Thymus (tissue), 11 donors: ENCODE measurements at regions not wholly inside any gene's neighbourhood (a gene's known extent, or its start where the extent isn't known, plus 50 kb on each side); places are given as distances from the start of the nearest gene placed in this dataset.
A peak's percentile ranks its signal among the peaks of the same experiment; 100 is the strongest.

Experiments
- DNase-seq, 9 donors: peaks; one replicate each; pipeline ENCODE4 v3.0.0-alpha.2; 2013; ENCODE audit warnings: low spot score in 9 of 9, low read depth in 6 of 9, missing footprints in 1 of 9
- H3K27ac ChIP-seq, 2 donors: one replicate each; pipeline ENCODE4 v1.5.1; 2013; ENCODE audit warnings: control low read depth in 1 of 2, low read depth in 1 of 2, low read length in 1 of 2, mild to moderate bottlenecking in 1 of 2, moderate library complexity in 1 of 2
- H3K27me3 ChIP-seq, 2 donors: one replicate each; pipeline ENCODE4 v1.5.1; 2013; ENCODE audit warnings: low read length in 1 of 2; ENCODE audit not compliant: control insufficient read depth in 2 of 2, insufficient read depth in 1 of 2
- H3K36me3 ChIP-seq, 2 donors: one replicate each; pipeline ENCODE4 v1.5.1; 2013; ENCODE audit warnings: low read length in 1 of 2, mild to moderate bottlenecking in 1 of 2, moderate library complexity in 1 of 2; ENCODE audit not compliant: control insufficient read depth in 2 of 2, insufficient read depth in 2 of 2
- H3K4me1 ChIP-seq, 2 donors: one replicate each; pipeline ENCODE4 v1.5.1; 2013; ENCODE audit warnings: low read length in 2 of 2; ENCODE audit not compliant: control insufficient read depth in 2 of 2, insufficient read depth in 2 of 2
- H3K4me3 ChIP-seq, 2 donors: one replicate each; pipeline ENCODE4 v1.5.1; 2013; ENCODE audit warnings: low read length in 2 of 2, control low read depth in 1 of 2, mild to moderate bottlenecking in 1 of 2
- H3K9me3 ChIP-seq, 2 donors: one replicate each; pipeline ENCODE4 v1.5.1; 2013; ENCODE audit warnings: low read length in 1 of 2, mild to moderate bottlenecking in 1 of 2; ENCODE audit not compliant: control insufficient read depth in 2 of 2, insufficient read depth in 1 of 2
- WGBS: extraction: QIAGEN DNeasy Blood & Tissue Kit; methylation state at CpG from one replicate; pipeline ENCODE4 v1.1.7; 2013; 5-methylcytosine and 5-hydroxymethylcytosine counted together
- donor health status: healthy.

DNA sequence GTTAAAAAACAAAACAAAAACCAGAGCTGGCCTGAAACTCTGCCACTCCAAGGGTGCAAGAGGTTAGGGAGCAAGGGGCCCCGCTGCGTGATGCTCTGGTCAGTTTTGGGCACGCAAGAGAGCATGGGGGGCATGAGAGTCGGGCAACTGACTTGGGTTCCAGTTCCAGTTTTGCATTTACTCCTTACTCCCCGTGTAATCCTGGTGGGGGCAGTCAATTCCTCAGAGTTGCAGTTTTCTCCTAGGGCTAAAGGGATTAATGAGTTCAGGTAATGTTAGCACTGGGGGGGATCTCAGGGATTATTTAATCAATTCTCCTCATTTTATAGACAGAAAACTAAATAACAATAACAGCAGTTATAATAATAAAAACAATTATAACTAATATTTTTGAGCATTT, 72.9 kb upstream of the PMFBP1 start:
- H3K36me3 ChIP-seq, result no peaks in the 10 kb centered on the region
- 91% methylated on average over 5 of the region's 5 CpGs for WGBS
- H3K27ac ChIP-seq, result no peak overlapping the region

GRCh38 chr16:72243621-72244020, 71.7 kb upstream of the PMFBP1 start:
- H3K27ac ChIP-seq, result no peak overlapping the region
- no peaks in the 10 kb centered on the region for H3K9me3 ChIP-seq
- WGBS, result 99% methylated on average over 5 of the region's 5 CpGs
- no peaks in the 10 kb centered on the region for H3K36me3 ChIP-seq
- DNase-seq, result no peak
- no peaks in the 10 kb centered on the region for H3K4me1 ChIP-seq
- no peak overlapping the region for H3K4me3 ChIP-seq
- no peaks in the 10 kb centered on the region for H3K27me3 ChIP-seq

More for the DNA sequence above, 72.9 kb upstream of the PMFBP1 start:
- no peak for DNase-seq
- H3K9me3 ChIP-seq, result no peaks in the 10 kb centered on the region
- H3K4me1 ChIP-seq, result no peaks in the 10 kb centered on the region
- no peak overlapping the region for H3K4me3 ChIP-seq
- H3K27me3 ChIP-seq, result no peaks in the 10 kb centered on the region

- WGBS, result 83% methylated on average over 4 of the region's 4 CpGs
- no peaks in the 10 kb centered on the region for H3K36me3 ChIP-seq
These were observed 70.8 kb upstream of the PMFBP1 start for GRCh38 chr16:72242757-72243156.

GRCh38 chr16:72241930-72242329, 70.0 kb upstream of the PMFBP1 start:
- no peaks in the 10 kb centered on the region for H3K4me1 ChIP-seq
- no peaks in the 10 kb centered on the region for H3K9me3 ChIP-seq
- no peak overlapping the region for H3K4me3 ChIP-seq
- no peaks in the 10 kb centered on the region for H3K27me3 ChIP-seq
- H3K27ac ChIP-seq, result no peak overlapping the region
- DNase-seq, result peak in 3 of 9 donors; percentile 3 to 41 (median 21)
- no peaks in the 10 kb centered on the region for H3K36me3 ChIP-seq
- 53% methylated on average over 7 of the region's 7 CpGs for whole genome bisulfite sequencing

More at GRCh38 chr16:72242757-72243156, 70.8 kb upstream of the PMFBP1 start:
- Histone ChIP-seq H3K4me3 (no peak overlapping the region), H3K4me1 (no peaks in the 10 kb centered on the region), H3K27ac (no peak overlapping the region), H3K27me3 (no peaks in the 10 kb centered on the region), H3K9me3 (no peaks in the 10 kb centered on the region)
- DNase-seq, result no peak

DNA sequence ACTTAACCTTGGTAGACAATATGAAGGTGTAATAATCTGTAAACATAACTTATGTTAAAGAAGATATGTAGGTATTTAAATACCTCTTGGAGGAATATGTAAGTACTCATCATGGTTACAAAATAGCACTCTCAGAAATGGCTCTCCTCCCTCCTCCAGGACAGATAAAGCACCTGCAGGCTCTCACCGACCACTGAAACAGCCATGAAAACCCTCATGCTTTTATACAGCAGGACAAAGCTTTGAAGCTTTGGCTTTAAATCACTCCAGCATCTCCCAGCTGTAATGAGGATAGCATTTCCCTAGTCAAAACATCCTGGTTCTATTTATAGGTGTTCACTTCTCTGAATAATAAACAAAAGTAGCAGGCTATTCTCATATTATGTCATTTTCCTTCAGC, 69.1 kb upstream of the PMFBP1 start:
- no peak overlapping the region for H3K4me3 ChIP-seq
- 60% methylated on average over 1 of the region's 1 CpG for WGBS
- no peak for DNase-seq
- H3K36me3 ChIP-seq, result no peaks in the 10 kb centered on the region
- no peaks in the 10 kb centered on the region for H3K9me3 ChIP-seq
- no peak overlapping the region for H3K27ac ChIP-seq
- no peaks in the 10 kb centered on the region for H3K27me3 ChIP-seq
- H3K4me1 ChIP-seq, result no peaks in the 10 kb centered on the region

- no peaks in the 10 kb centered on the region for H3K36me3 ChIP-seq
- no peaks in the 10 kb centered on the region for H3K9me3 ChIP-seq
- DNase-seq, result no peak
- 95% methylated on average over 2 of the region's 2 CpGs for WGBS
- no peaks in the 10 kb centered on the region for H3K27me3 ChIP-seq
- no peaks in the 10 kb centered on the region for H3K4me1 ChIP-seq
- H3K27ac ChIP-seq, result no peak overlapping the region
- H3K4me3 ChIP-seq, result no peak overlapping the region
These were observed 68.5 kb upstream of the PMFBP1 start for GRCh38 chr16:72240466-72240865.

DNA sequence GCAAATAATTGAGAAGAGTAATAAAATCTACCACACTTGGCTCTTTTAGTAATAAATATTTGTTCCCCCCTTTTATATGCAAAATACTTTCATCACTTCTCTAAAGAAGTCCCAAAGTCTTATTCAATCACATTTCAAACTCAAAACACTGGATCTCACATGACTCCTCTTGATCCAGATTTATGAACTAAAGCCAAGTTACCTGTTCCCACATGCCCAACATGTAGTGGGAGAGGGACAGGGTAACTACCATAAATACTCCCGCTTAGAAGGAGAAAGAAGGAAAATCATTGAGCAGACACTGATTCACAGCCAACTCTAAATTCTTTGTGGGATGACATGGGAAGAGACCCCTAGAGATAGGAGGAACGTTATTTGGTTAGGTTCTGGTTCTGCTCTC, 64.9 kb upstream of the PMFBP1 start:
- Histone ChIP-seq H3K36me3 (no peaks in the 10 kb centered on the region), H3K4me1 (no peaks in the 10 kb centered on the region), H3K4me3 (no peak overlapping the region), H3K27me3 (no peaks in the 10 kb centered on the region), H3K27ac (no peak overlapping the region), H3K9me3 (no peaks in the 10 kb centered on the region)
- DNase-seq, result no peak
- 91% methylated on average over 2 of the region's 2 CpGs for WGBS

DNA sequence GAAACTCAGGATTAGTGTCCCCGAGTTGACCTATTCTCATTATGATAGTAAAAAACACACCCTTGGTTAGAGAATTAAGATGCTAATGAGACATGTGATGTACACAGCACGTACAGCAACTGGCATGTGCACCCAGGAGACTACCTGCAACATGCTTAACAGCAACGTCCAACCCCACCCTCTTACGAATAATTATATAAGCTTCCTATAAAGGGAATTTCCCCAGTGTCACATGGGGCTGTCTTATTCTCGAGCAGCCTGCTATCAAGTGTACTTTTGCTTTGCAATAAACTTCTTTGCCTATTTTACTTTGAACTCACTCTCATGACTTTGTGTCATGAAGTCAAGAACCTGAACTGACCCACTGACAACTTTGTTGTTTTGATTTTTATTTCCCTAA, 62.4 kb upstream of the PMFBP1 start:
- no peaks in the 10 kb centered on the region for H3K36me3 ChIP-seq
- H3K9me3 ChIP-seq, result no peaks in the 10 kb centered on the region
- no peak for DNase-seq
- no peaks in the 10 kb centered on the region for H3K27me3 ChIP-seq
- H3K4me3 ChIP-seq, result no peak overlapping the region
- no peak overlapping the region for H3K27ac ChIP-seq
- 93% methylated on average over 5 of the region's 5 CpGs for WGBS
- no peaks in the 10 kb centered on the region for H3K4me1 ChIP-seq

GRCh38 chr16:72228014-72228413, 56.1 kb upstream of the PMFBP1 start:
- Histone ChIP-seq H3K4me3 (no peak overlapping the region), H3K36me3 (no peaks in the 10 kb centered on the region), H3K9me3 (no peaks in the 10 kb centered on the region), H3K4me1 (no peaks in the 10 kb centered on the region), H3K27ac (no peak overlapping the region), H3K27me3 (no peaks in the 10 kb centered on the region)
- no peak for DNase-seq
- 91% methylated on average over 8 of the region's 8 CpGs for WGBS

DNA sequence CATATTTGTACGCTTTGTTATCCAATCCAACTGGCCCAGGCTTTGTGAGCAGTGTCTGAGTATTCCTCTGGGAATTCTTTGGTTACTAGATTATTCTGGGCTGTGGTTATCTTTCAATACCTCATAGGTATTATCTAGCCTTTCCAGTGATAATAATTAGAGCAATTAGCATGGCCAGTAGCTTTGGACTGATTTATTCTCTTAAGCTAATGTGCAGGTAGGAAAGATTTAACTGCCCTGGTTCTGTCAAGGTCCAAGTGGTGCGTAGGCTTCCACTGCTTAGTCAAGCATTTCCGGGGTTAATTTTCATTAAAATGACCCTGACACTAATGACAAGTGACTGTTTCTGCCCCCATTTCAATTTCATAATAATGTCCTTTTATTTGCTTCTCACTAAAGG, 54.2 kb upstream of the PMFBP1 start:
- H3K9me3 ChIP-seq, result no peaks in the 10 kb centered on the region
- DNase-seq, result no peak
- over 99% methylated on average over 3 of the region's 3 CpGs for WGBS
- no peaks in the 10 kb centered on the region for H3K4me1 ChIP-seq
- H3K27ac ChIP-seq, result no peak overlapping the region
- no peak overlapping the region for H3K4me3 ChIP-seq
- no peaks in the 10 kb centered on the region for H3K36me3 ChIP-seq
- H3K27me3 ChIP-seq, result no peaks in the 10 kb centered on the region
